Stimulated activated naive CD8-positive, alpha-beta T cell treated with anti-CD3 and anti-CD28 coated beads, Interleukin-15, Interleukin-2, amounts not matched to agents 100 U/mL and 50 U/mL, for 24 hours (primary cell): ENCODE measurements at regions not wholly inside any gene's neighbourhood (a gene's known extent, or its start where the extent isn't known, plus 50 kb on each side); places are given as distances from the start of the nearest gene placed in this dataset.
"Not testable (repeated sequence)": the region's sequence is repeated elsewhere in the genome, so short reads cannot be mapped to it uniquely, and the experiment has no call there.

Source experiments
- ATAC-seq: fragments of 150-1000 bp; cut with Tn5 transposase; one replicate; pipeline ENCODE4 v1.10.0; 2021
- DNase-seq: peaks from one replicate; pipeline ENCODE4 v3.0.0; 2021

DNA sequence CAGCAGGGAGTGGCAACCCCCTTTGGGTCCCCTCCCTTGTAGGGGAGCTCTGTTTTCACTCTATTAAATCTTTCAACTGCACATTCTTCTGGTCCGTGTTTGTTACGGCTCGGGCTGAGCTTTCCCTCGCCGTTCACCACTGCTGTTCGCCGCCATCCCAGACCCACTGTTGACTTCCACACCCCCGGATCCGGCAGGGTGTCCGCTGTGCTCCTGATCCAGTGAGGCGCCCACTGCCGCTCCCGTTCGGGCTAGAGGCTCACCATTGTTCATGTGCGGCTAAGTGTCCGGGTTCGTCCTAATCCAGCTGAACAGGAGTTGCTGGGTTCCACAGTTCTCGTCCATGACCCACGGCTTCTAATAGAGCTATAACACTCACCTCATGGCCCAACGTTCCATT, 408.1 kb downstream of the KCNJ2 start:
- no peak for ATAC-seq
- no peak for DNase-seq

DNA sequence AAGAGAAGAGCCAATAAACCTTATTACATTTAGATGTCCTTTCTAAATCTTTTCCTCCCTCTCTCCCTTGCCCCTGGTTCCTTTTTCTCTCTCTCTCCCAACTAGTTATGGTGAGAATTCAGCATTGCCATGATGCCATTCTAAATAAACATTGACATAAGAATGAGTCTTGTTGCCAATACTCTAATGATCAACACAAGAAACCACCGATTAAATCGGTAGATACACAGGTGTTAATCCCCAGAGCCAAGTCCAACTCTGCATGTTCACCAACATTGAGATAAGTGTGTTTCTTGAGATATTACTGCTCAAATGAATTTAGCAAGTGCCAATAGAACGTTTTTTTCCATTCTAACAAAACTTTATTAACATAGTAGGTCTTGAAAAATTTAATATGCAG, 412.1 kb downstream of the KCNJ2 start:
- ATAC-seq, result no peak
- DNase-seq, result no peak

DNA sequence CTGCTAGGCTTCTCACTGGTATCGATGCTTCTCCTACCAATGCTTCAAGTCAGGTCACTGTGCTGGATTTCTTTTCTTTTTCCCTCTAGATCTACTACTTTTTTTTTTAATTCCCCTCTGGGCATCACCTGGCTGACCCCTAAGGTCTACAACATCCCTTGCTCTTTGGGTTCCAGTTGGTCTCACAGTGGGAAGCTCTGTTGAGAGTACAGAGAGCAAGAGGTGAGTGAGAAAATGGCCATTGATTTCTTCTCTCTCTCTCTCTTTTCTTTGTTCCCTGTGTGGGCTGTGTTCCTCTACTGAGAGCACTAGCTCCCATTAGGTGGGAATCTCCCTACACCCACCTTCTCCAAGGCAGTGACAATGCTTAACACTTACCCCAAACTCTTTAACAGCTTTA, 413.4 kb downstream of the KCNJ2 start:
- no peak for ATAC-seq

DNA sequence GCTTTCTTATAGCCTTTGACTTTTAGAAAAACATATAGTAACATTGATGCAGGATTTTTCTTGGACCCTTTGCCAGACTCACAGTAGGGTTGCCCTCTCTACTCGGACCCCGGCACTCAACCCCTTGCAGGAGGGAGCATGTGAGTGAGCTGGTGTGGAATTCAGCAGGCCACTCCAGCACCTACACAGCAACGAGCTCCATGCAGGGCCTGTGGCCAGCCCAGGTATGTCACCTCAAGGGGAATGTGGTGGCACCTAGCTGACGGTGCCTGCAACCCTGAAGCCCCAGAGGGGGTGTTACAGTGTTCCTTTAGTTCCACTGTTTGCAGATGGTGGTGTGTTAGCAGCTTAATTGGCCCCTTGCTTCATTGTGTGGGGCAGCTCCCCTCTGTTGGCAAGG, 414.9 kb downstream of the KCNJ2 start:
- ATAC-seq, result no peak
- no peak for DNase-seq

More for the DNA sequence above, 413.4 kb downstream of the KCNJ2 start:
- DNase-seq, result no peak

GRCh38 chr17:70588003-70588402, 418.7 kb downstream of the KCNJ2 start:
- ATAC-seq, result no peak
- no peak for DNase-seq

- ATAC-seq (no peak), DNase-seq (no peak)
These were observed 428.4 kb downstream of the KCNJ2 start for GRCh38 chr17:70597774-70598173.

GRCh38 chr17:70599198-70599597, 429.9 kb downstream of the KCNJ2 start:
- DNase-seq (no peak), ATAC-seq (no peak)

- not testable (repeated sequence) for ATAC-seq, DNase-seq
These were observed 430.6 kb downstream of the KCNJ2 start for GRCh38 chr17:70599945-70600344.

GRCh38 chr17:70603226-70603625, 433.9 kb downstream of the KCNJ2 start:
- DNase-seq (no peak), ATAC-seq (no peak)

- ATAC-seq, result no peak
- DNase-seq, result no peak
These were observed 435.5 kb downstream of the KCNJ2 start for GRCh38 chr17:70604854-70605253.

DNA sequence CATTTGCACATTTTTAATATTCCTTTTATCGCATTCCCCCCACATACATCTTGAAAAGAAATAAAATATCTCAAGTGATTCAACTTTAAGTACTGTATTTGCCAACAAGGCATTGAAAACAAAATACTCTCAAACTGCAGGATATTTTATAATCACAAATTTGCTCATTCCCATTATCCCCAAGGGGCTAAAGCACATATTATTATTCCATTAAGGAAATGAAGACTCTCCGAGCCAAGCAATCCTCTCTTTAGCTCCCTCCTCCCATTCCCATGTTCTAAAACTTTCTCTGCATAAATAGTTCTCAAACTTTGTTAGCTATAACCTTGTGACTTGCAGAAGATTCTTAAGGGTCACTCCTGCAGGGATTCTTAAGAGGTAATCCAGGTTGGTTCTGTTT, 436.8 kb downstream of the KCNJ2 start:
- DNase-seq (no peak), ATAC-seq (no peak)

- DNase-seq, result no peak
- no peak for ATAC-seq
These were observed 438.9 kb downstream of the KCNJ2 start for GRCh38 chr17:70608193-70608592.

GRCh38 chr17:70608957-70609356, 439.6 kb downstream of the KCNJ2 start:
- ATAC-seq, result no peak

GRCh38 chr17:70609566-70609965, 440.2 kb downstream of the KCNJ2 start:
- ATAC-seq, result no peak

More at GRCh38 chr17:70608957-70609356, 439.6 kb downstream of the KCNJ2 start:
- no peak for DNase-seq

DNA sequence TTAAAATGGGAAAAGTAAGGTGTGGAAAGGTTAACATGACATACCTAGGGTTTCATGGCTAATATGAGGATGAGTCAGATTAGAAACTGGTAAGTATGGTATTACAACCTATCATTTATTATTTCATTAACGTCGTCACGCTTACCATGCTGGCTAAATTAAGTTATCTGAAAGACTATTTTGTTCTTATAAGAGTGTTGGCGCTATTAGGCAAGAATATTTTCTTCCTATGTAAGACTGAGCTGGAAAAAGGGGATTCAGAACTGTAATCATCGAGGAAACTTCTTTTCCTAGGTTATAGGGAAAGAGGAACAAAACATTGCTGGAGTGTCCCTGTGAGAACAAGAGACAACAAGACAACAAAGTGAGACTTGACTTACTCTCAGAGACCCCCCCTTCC, 440.8 kb downstream of the KCNJ2 start:
- DNase-seq (no peak), ATAC-seq (no peak)

More at GRCh38 chr17:70609566-70609965, 440.2 kb downstream of the KCNJ2 start:
- DNase-seq, result no peak

DNA sequence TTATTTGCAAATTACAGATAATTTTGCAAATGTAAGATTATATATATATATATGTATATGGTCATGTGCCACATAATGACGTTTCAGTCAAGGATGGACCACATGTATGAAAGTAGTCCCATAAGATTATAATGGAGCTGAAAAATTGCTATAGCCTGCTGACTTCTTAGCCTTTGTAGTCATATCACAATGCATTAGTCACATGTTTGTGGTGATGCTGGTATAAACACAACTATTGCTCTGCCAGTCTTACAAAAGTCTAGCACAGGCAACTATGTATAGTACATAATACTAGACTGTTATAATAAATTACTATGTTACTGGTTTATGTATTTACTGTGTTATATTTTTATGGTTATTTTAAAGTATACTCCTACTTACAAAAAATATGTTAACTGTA, 444.3 kb downstream of the KCNJ2 start:
- no peak for ATAC-seq
- DNase-seq, result no peak

- no peak for ATAC-seq
These were observed 446.5 kb downstream of the KCNJ2 start for GRCh38 chr17:70615831-70616230.

GRCh38 chr17:70618641-70619040, 449.3 kb downstream of the KCNJ2 start:
- no peak for DNase-seq
- no peak for ATAC-seq

More at GRCh38 chr17:70615831-70616230, 446.5 kb downstream of the KCNJ2 start:
- DNase-seq, result no peak

DNA sequence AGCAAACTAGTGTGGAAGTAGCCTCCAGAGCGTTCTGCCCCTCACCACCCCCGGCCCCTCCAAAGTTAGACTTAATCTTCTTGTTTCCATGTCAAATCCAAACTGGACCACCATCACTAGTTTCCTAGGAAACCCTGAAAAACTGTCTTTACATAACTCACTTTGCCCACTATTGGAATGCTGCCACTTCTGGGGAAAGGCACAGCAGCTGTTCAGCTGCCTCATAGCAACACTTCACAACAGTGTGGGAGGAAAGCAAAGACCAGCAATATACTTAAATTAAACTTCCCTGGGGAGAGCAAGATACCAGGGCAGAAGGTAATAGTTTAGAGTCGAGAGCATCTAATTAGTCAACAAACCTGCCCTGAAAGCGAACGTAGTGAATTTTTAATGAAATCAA, 452.2 kb downstream of the KCNJ2 start:
- ATAC-seq, result no peak
- DNase-seq, result no peak

DNA sequence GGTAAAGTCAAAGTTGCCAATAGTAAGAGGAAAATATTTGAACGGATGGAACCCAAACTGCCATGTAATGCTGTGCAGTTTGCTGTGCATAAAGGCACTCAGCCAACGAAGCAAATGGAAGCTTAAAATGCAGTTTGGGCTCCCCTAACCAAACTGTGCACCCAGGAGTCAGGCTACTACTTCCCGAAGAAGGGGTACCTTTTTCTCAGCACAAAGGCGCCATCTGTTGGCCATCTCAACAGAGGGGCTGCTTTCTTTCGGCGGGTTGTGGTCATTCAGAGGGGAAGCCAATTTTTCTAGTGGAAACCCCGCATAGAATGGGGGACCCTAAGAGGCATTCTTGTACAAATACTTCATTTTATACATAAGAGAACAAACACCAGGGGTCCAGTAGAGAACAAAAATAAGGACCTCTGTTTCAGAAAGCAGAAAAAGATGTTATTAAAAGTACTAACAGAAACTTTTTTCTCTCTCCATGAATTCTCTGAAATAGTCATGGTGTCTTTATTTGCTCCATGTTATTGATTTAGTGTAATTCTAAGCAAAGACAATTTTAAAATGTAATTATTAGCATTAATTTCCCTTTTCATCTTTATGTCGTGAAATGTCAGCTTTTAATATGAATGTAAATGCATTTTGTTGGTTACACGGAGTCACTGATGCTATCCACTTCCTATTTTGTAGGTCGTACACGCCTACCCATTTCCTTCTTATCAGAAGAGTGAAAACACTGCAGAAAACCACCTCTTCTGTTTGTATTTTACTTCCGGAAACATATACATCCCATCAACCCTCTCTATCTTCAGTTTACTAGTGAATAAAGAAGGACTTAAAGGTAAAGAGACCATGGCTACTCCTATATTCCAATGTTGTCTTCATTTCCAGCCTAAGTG, 453.3 kb downstream of the KCNJ2 start:
- DNase-seq (peak; percentile 12), ATAC-seq (no peak)

- no peak for DNase-seq
- no peak for ATAC-seq
These were observed 454.9 kb downstream of the KCNJ2 start for GRCh38 chr17:70624211-70624610.

DNA sequence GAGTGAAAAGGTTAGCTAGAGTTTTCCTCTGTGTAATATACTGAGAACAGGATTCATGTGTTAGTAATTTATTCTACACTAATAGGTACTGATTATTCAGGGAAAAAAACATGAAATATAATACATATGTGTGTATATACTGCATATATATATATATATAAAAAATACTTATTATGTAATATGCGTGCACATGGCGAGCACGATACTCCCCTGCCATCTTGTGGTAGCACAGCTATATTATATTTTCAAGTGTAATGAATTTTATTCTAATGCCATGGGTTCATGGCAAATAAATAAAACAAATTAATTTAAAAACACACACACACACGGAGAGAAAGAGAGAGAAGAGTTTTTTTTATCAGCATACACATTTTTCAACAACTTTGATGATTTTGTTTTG, 460.6 kb downstream of the KCNJ2 start:
- no peak for ATAC-seq
- DNase-seq, result no peak

GRCh38 chr17:70636517-70637133, 467.3 kb downstream of the KCNJ2 start:
- ATAC-seq (no peak), DNase-seq (no peak)

DNA sequence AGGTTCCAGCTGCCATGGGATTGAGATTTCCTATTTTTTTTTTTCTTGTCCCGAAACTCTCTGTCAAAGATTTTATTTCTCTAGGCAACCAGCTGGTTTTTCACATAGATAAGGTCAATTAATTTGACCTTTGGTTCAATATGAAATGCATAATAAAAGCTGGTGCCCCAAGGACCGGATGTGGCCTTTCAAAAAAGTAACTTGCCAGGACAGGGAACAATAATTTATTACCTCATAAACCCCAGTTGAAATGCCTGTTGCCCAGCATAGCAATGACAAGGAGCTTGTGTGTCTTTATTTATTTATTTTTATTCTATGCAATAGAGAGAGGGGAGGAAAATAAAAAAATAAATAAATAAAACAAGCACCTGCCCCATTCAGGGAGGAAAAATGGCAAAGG, 472.7 kb downstream of the KCNJ2 start:
- ATAC-seq (no peak), DNase-seq (no peak)
